ENCODE measurements at regions not wholly inside any gene's neighbourhood (a gene's known extent, or its start where the extent isn't known, plus 50 kb on each side); places are given as distances from the start of the nearest gene placed in this dataset.

GRCh38 chr16:17657045-17657444 is 186.3 kb upstream of the XYLT1 start:
- no peak for DNase-seq (ENCODE audit: low read depth in 3 of 3)

DNA sequence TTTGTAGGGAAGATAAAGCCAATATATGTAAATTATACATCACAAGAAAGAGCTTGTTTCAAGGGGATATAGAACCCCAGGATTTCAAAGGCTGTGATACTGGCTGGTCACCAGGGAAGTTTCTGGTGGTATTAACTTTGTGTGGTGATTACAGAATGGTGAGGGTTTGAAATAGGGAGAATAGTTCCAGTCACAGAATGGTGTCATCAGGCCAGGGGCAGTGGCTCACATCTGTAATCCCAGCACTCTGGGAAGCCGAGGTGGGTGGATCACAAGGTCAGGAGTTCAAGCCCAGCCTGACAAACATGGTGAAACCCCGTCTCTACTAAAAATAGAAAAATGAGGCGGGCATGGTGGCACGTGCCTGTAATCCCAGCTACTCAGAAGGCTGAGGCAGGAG is 183.8 kb upstream of the XYLT1 start:
- DNase-seq (ENCODE audit: low read depth in 3 of 3) = no peak

GRCh38 chr16:17654142-17654541 is 183.4 kb upstream of the XYLT1 start:
- DNase-seq (ENCODE audit: low read depth in 3 of 3) = no peak

DNA sequence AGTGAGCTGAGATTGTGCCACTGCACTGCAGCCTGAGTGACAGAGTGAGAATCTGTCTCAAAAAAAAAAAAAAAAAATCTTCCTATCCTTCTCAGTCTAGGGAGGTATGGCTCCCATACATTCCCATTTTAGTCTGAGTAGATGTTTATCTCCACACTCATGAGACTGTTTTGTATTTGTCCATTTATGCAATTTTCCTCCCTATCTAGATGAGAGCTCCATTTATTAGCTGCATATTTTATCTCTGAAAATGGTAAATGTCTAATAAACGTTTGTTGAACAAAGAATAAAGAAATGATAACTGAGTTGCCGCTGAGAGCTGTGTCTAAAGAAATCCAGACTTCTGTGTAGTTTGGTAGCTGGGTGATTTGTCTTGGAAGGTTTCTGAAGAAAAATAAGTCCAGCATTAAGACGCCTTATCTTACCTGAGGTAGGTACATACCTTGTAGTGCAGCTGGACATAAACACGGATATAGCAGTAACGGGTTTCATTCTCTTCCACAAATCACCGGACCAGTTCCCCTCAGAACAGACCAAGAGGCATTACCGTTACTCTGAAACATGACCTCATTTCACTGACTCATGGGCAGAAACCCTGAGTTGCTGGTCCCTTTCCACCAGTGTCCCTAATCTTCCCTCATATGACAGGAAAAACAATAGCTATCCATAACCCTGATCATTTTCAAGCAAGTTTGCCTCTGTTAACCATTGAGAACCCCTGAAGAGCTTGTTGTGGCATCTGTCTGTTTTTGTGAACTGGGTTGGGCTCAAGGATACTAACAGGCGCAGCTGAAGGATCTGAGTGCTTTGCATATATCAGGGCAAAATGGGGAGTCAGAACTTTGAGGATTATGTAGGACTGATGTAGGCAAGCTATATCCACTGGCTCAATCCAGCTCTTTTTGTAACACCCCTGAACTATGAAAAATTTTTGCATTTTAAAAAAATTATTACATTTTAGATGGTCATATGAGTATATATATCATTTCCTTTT is 177.4 kb upstream of the XYLT1 start:
- DNase-seq (ENCODE audit: low read depth in 3 of 3) = no peak

DNA sequence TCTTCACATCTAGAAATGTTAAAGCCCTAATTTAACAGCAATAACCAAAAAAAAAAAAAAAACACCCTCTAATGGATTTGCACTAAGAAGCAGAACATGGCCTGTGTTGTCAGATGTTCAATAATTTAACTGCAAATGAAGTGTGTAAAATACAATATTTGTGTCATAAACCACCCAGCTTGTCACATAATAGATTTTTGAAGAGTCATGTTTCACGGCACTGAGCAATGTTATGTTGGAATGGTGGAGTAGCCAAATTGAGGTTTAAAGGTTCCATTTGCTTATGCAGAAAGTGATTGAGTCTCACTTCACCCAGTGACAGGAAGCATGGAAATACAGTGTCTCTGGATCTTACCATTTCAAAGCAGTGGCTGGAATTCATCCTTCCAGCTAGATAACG is 173.2 kb upstream of the XYLT1 start:
- DNase-seq (ENCODE audit: low read depth in 3 of 3) = no peak

DNA sequence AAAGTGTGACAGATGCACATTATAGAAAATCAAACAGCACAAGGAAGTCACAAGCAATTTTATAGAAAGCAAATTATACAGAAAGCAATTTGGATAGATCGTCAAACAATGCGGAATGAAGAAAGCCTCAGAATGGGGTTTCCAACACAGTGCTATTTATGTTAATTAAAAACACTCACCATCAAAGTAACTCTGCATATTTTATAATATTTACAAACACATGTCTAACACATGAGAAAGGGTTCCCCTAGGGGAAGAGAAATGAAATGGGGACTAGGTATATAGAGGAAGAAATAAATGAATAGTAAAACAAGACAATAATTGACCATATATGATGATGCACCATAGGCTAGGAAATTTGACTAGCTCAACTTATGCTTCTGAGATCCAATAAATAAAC is 171.2 kb upstream of the XYLT1 start:
- no peak for DNase-seq (ENCODE audit: low read depth in 3 of 3)

DNA sequence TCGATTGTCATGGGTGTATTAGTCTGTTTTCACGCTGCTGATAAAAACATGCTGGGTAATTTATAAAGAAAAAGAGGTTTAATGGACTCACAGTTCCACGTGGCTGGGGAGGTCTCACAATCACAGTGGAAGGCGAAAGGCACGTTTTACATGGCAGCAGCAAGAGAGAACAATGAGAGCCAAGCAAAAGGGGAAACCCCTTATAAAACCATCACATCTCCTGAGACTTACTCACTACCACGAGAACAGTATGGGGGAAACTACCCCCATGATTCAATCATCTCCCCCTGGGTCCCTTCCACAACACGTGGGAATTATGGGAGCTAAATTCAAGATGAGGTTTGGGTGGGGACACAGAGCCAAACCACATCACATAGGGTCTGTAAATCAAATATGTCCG is 167.4 kb upstream of the XYLT1 start:
- DNase-seq (ENCODE audit: low read depth in 3 of 3) = no peak

- DNase-seq (ENCODE audit: low read depth in 3 of 3) = no peak
Observed at GRCh38 chr16:17635183-17635582, 164.4 kb upstream of the XYLT1 start.

- DNase-seq (ENCODE audit: low read depth in 3 of 3) = no peak
Observed at GRCh38 chr16:17633181-17633951, 162.6 kb upstream of the XYLT1 start.

DNA sequence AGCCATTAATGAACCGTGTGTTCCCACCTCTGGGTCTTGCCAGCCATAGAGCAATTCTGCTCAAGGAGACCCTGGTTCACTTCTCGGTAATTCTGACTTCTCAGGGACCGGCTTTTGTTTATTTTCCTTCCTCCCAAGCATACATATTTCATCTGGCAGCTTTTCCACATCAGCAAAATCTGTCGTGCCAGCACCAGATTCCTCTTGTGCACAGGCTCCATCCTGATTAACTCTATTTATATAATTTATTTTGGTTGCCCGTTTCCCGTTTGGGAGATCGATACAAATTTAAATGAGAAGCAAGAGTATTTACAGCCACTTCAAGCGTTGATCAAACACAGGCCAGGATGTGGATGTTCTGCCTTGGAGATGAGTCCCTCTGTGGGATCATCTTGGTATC is 161.9 kb upstream of the XYLT1 start:
- no peak for DNase-seq (ENCODE audit: low read depth in 3 of 3)

DNA sequence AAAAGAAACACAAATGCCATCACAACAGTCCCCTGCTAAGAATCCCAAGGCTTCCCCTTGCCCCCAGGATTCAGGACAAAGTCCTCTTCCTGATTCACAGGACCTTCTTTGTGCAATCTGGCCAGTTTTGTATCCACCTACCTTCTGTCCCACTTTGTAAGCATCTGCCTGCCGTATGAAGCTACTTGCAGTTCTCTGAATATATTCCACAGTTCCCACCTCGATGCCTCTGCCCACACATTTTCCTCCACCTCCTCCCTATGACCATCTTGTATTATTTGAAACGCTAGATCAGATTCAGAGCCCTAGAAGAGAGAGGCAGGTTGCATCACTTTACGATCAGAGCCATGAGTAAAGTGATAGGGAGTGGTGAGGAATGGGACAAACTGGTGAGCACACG is 159.2 kb upstream of the XYLT1 start:
- DNase-seq (ENCODE audit: low read depth in 3 of 3) = no peak

GRCh38 chr16:17628983-17629382 is 158.2 kb upstream of the XYLT1 start:
- DNase-seq (ENCODE audit: low read depth in 3 of 3) = no peak

DNA sequence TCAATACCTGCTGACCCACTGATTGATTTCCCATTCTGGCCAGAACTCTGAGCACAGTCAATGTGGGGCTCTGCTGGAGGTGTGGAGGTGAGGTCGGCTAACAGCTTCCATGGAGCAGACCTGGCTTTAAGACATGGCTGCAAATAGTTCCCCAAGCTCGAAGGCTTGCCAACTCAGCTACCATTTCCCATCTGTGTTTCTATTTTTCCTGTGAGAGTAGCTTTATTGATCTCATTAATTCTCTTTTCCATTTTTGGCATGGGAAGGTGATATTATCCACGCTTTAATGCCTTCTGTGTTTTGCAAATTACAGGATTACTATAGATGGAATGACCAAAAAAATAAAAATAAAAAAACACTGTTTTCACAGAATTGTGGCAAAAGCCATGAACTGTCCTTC is 151.6 kb upstream of the XYLT1 start:
- no peak for DNase-seq (ENCODE audit: low read depth in 3 of 3)

GRCh38 chr16:17619261-17619660 is 148.5 kb upstream of the XYLT1 start:
- no peak for DNase-seq (ENCODE audit: low read depth in 3 of 3)

GRCh38 chr16:17617021-17617552 is 146.3 kb upstream of the XYLT1 start:
- DNase-seq (ENCODE audit: low read depth in 3 of 3) = no peak

- no peak for DNase-seq (ENCODE audit: low read depth in 3 of 3)
Observed at GRCh38 chr16:17612336-17612735, 141.6 kb upstream of the XYLT1 start.

DNA sequence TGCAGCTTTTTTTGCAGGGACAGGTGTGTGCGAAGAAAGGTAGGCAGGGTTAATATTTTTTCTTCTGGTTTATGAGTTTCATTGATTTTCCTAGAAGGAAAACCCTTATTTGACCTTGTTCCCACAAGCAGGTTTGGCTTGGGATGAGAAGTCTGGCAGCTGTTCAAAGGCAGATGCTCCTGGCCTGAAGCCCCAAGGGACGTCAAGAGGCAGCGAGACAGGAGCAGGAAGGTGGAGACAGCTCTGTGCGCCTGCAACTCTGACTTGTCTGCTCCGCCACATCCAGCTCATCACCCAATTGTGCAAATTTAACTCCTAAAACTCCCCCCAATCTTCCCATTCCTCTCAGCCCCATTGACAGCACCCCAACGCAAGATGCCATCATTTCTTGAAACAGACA is 136.8 kb upstream of the XYLT1 start:
- no peak for DNase-seq (ENCODE audit: low read depth in 3 of 3)

GRCh38 chr16:17607075-17607509 is 136.3 kb upstream of the XYLT1 start:
- DNase-seq (ENCODE audit: low read depth in 3 of 3) = no peak

GRCh38 chr16:17606460-17606859 is 135.7 kb upstream of the XYLT1 start:
- no peak for DNase-seq (ENCODE audit: low read depth in 3 of 3)

GRCh38 chr16:17605784-17606183 is 135.0 kb upstream of the XYLT1 start:
- no peak for DNase-seq (ENCODE audit: low read depth in 3 of 3)

DNA sequence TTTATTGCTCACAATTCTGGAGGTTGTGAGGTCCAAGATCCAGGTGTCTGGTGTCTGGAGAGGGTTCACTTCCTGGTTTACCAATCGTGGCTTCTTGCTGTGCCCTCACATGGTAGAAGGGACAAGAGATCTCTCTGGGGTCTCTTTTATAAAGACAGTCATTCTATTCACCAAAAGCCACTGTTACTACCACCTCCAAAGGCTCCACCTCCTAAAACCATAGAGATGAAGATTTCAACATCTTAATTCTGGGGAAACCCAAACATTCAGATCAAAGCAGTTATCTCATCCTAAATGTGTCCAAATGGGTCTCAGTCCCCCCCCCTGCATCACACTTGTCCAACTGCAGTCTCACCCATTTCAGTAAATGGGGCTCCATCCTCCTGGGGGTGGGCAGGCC is 132.9 kb upstream of the XYLT1 start:
- DNase-seq (ENCODE audit: low read depth in 3 of 3) = no peak

DNA sequence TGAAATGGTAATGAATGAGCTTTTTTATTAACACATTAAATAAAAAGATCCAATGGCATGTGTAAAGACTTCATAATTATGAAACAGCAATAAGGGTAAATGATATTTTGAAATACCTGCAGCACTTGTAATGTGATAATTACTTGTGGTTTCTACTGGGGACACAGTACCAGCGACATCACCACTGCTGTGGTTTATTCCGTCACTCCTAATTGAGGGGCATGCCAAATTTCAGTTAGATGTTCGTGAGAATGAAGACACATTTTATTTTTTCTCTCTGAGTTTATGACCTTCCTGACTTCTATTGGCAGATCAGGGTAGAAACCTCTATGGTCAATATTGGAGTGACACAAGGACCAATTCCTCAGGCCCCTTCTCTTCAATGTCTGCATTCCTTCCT is 131.9 kb upstream of the XYLT1 start:
- DNase-seq (ENCODE audit: low read depth in 3 of 3) = no peak

DNA sequence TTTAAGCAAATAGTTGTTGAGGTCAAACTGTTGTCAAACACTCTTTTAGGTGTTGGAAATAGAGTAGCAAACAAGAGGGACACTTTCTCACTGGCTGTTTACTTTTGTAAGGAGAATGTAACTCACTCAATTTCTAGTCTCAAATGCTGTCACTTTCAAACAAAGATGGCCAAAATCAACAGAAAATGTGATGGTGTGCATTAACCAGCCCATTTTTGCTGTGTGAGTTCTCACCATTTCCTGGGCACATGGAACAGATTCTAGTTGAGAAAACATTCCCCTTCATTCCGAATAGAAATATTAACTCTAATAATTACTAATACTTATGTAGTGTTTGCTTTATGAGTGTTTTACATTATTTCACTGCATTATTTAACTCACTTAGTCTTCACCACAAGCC is 128.2 kb upstream of the XYLT1 start:
- DNase-seq (ENCODE audit: low read depth in 3 of 3) = no peak

Data from stimulated activated CD4-positive, alpha-beta T cell treated with anti-CD3 and anti-CD28 coated beads, TNF-alpha, amount 100 ng/mL, for 24 hours (primary cell).